ENCODE measurements at regions not wholly inside any gene's neighbourhood (a gene's known extent, or its start where the extent isn't known, plus 50 kb on each side); places are given as distances from the start of the nearest gene placed in this dataset.
"Not testable (repeated sequence)": the region's sequence is repeated elsewhere in the genome, so short reads cannot be mapped to it uniquely, and the experiment has no call there.

GRCh38 chr6:15908871-15909270, 220.0 kb upstream of the MYLIP start:
- Histone ChIP-seq H3K4me3 (no peak overlapping the region), H3K4me1 (peaks cover 6% of the 10 kb centered on the region), H3K27ac (no peak overlapping the region), H3K27me3 (no peaks in the 10 kb centered on the region), H3K36me3 (replicated peaks in 1 of 2; ENCODE audit: insufficient read depth in 1 of 2, low read depth in 2 of 2) (no peaks in the 10 kb centered on the region), H3K9me3 (no peaks in the 10 kb centered on the region)
- ATAC-seq (no peak), DNase-seq (no peak)
- intact Hi-C loops (cut with DNase I) = no loop called here
- WGBS, 2 donors = 82 to 84% methylated on average over 5 of the region's 5 CpGs
- no peak for TF ChIP-seq CTCF (IDR thresholded peaks at IDR 0.05)
- no peak for TF ChIP-seq POLR2A (IDR thresholded peaks at IDR 0.05)

- TF ChIP-seq POLR2A (IDR thresholded peaks at IDR 0.05) (no peak), CTCF (IDR thresholded peaks at IDR 0.05) (no peak)
- intact Hi-C loops (cut with DNase I) = no loop called here
- Histone ChIP-seq H3K4me1 (peaks cover 6% of the 10 kb centered on the region), H3K27me3 (no peaks in the 10 kb centered on the region), H3K4me3 (no peak overlapping the region), H3K27ac (no peak overlapping the region), H3K9me3 (no peaks in the 10 kb centered on the region), H3K36me3 (replicated peaks in 1 of 2; ENCODE audit: insufficient read depth in 1 of 2, low read depth in 2 of 2) (no peaks in the 10 kb centered on the region)
- 54 to 58% methylated on average over 11 of the region's 11 CpGs for WGBS, 2 donors
- DNase-seq (peak; percentile 18 to 52 (median 40)), ATAC-seq (peak; percentile 56)
Measured at GRCh38 chr6:15907914-15908518, 220.9 kb upstream of the MYLIP start.

GRCh38 chr6:15907220-15907913, 221.5 kb upstream of the MYLIP start:
- DNase-seq; intact Hi-C loops (cut with DNase I); H3K4me1 ChIP-seq; H3K27me3 ChIP-seq; H3K4me3 ChIP-seq; ATAC-seq; H3K9me3 ChIP-seq; H3K27ac ChIP-seq; H3K36me3 ChIP-seq (replicated peaks in 1 of 2; ENCODE audit: insufficient read depth in 1 of 2, low read depth in 2 of 2): not testable (repeated sequence)
- WGBS, 2 donors = 84% methylated on average over 7 of the region's 7 CpGs

GRCh38 chr6:15906420-15907016, 222.4 kb upstream of the MYLIP start:
- H3K27ac ChIP-seq = no peak overlapping the region
- WGBS, 2 donors = 71 to 79% methylated on average over 10 of the region's 10 CpGs
- TF ChIP-seq POLR2A (IDR thresholded peaks at IDR 0.05) (no peak), CTCF (IDR thresholded peaks at IDR 0.05) (no peak)

GRCh38 chr6:15905488-15906419, 223.1 kb upstream of the MYLIP start:
- WGBS, 2 donors = 75 to 82% methylated on average over 8 of the region's 8 CpGs
- Histone ChIP-seq H3K27ac (no peak overlapping the region), H3K27me3 (no peaks in the 10 kb centered on the region), H3K36me3 (replicated peaks in 1 of 2; ENCODE audit: insufficient read depth in 1 of 2, low read depth in 2 of 2) (no peaks in the 10 kb centered on the region), H3K4me1 (peaks cover 6% of the 10 kb centered on the region), H3K4me3 (no peak overlapping the region), H3K9me3 (no peaks in the 10 kb centered on the region)
- DNase-seq (no peak), ATAC-seq (no peak)
- intact Hi-C loops (cut with DNase I) = no loop called here
- TF ChIP-seq CTCF (IDR thresholded peaks at IDR 0.05) (no peak), POLR2A (IDR thresholded peaks at IDR 0.05) (no peak)

More at GRCh38 chr6:15906420-15907016, 222.4 kb upstream of the MYLIP start:
- no peak overlapping the region for H3K4me3 ChIP-seq
- no peaks in the 10 kb centered on the region for H3K27me3 ChIP-seq
- peaks cover 6% of the 10 kb centered on the region for H3K4me1 ChIP-seq
- DNase-seq (peak in 1 of 4 donors; percentile 16), ATAC-seq (no peak)
- no peaks in the 10 kb centered on the region for H3K9me3 ChIP-seq
- intact Hi-C loops (cut with DNase I) = no loop called here
- no peaks in the 10 kb centered on the region for H3K36me3 ChIP-seq (replicated peaks in 1 of 2; ENCODE audit: insufficient read depth in 1 of 2, low read depth in 2 of 2)

Data from body of pancreas (tissue), 4 donors.